HG03571 (cell line): ENCODE measurements at regions not wholly inside any gene's neighbourhood (a gene's known extent, or its start where the extent isn't known, plus 50 kb on each side); places are given as distances from the start of the nearest gene placed in this dataset.

Experiments used
- ATAC-seq: cut with Tn5 transposase; IDR thresholded peaks from one replicate; pipeline ENCODE4 v1.9.1; 2021; ENCODE audit not compliant: unreplicated experiment

GRCh38 chr5:1936901-1937300 is 54.2 kb upstream of the IRX4 start:
- no peak for ATAC-seq

GRCh38 chr5:1936413-1936812 is 53.7 kb upstream of the IRX4 start:
- ATAC-seq = no peak

- no peak for ATAC-seq
Measured at GRCh38 chr5:1934801-1935429, 52.2 kb upstream of the IRX4 start.

GRCh38 chr5:1934056-1934394 is 51.3 kb upstream of the IRX4 start:
- ATAC-seq = no peak

- no peak for ATAC-seq
Measured at GRCh38 chr5:1933364-1934055, 50.8 kb upstream of the IRX4 start.
